Neural crest cell (in vitro differentiated cells): ENCODE measurements at regions not wholly inside any gene's neighbourhood (a gene's known extent, or its start where the extent isn't known, plus 50 kb on each side); places are given as distances from the start of the nearest gene placed in this dataset.

Source experiments
- DNase-seq: peaks from one replicate; pipeline ENCODE4 v3.0.0; 2021; ENCODE audit warnings: low read depth, mixed read lengths, low spot score
- H3K27ac Mint-ChIP-seq: one replicate; pipeline ENCODE4 v1.8.0; 2021; ENCODE audit warnings: mild to moderate bottlenecking, mixed read lengths; ENCODE audit not compliant: unreplicated experiment
- H3K27me3 Mint-ChIP-seq: 2 replicates; pipeline ENCODE4 v1.8.0; 2021; ENCODE audit warnings: low read depth, mild to moderate bottlenecking, mixed read lengths
- H3K36me3 Mint-ChIP-seq: 2 replicates; pipeline ENCODE4 v1.8.0; 2021; ENCODE audit warnings: low read depth, mild to moderate bottlenecking, mixed read lengths
- H3K4me1 Mint-ChIP-seq: 2 replicates; pipeline ENCODE4 v1.8.0; 2021; ENCODE audit warnings: mixed read lengths
- H3K4me3 Mint-ChIP-seq: one replicate; pipeline ENCODE4 v1.8.0; 2021; ENCODE audit warnings: mild to moderate bottlenecking, mixed read lengths
- H3K9me3 Mint-ChIP-seq: 2 replicates; pipeline ENCODE4 v1.8.0; 2021; ENCODE audit warnings: mixed read lengths
- CTCF ChIP-seq: fragments of 200-600 bp; sonication (generic); conservative IDR thresholded peaks from 2 replicates; pipeline ENCODE4 v1.5.0; 2021; ENCODE audit warnings: antibody characterized with exemption, mild to moderate bottlenecking

- DNase-seq: no peak
- Mint-ChIP-seq H3K27ac (no peak overlapping the region), H3K9me3 (no peaks in the 10 kb centered on the region), H3K27me3 (no peaks in the 10 kb centered on the region), H3K36me3 (no peaks in the 10 kb centered on the region), H3K4me1 (peaks cover 9% of the 10 kb centered on the region), H3K4me3 (no peak overlapping the region)
- no peak for TF ChIP-seq CTCF
Observed at GRCh38 chr2:224258059-224258458, 143.8 kb downstream of the FAM124B start.

GRCh38 chr2:224257156-224257555, 144.8 kb downstream of the FAM124B start:
- Mint-ChIP-seq H3K27ac (no peak overlapping the region), H3K9me3 (no peaks in the 10 kb centered on the region), H3K36me3 (no peaks in the 10 kb centered on the region), H3K4me3 (no peak overlapping the region), H3K4me1 (peaks cover 9% of the 10 kb centered on the region), H3K27me3 (no peaks in the 10 kb centered on the region)
- DNase-seq: no peak
- TF ChIP-seq CTCF: no peak

GRCh38 chr2:224253464-224253863, 148.4 kb downstream of the FAM124B start:
- H3K9me3 Mint-ChIP-seq: no peaks in the 10 kb centered on the region
- no peak for TF ChIP-seq CTCF
- no peaks in the 10 kb centered on the region for H3K4me1 Mint-ChIP-seq
- no peaks in the 10 kb centered on the region for H3K36me3 Mint-ChIP-seq
- no peak for DNase-seq
- no peak overlapping the region for H3K27ac Mint-ChIP-seq
- H3K27me3 Mint-ChIP-seq: no peaks in the 10 kb centered on the region
- H3K4me3 Mint-ChIP-seq: no peak overlapping the region

- TF ChIP-seq CTCF: no peak
- Mint-ChIP-seq H3K4me3 (no peak overlapping the region), H3K27me3 (no peaks in the 10 kb centered on the region), H3K4me1 (no peaks in the 10 kb centered on the region), H3K9me3 (no peaks in the 10 kb centered on the region), H3K36me3 (no peaks in the 10 kb centered on the region), H3K27ac (no peak overlapping the region)
- no peak for DNase-seq
Observed at GRCh38 chr2:224252631-224253030, 149.3 kb downstream of the FAM124B start.

- no peaks in the 10 kb centered on the region for H3K27me3 Mint-ChIP-seq
- H3K4me3 Mint-ChIP-seq: no peak overlapping the region
- no peaks in the 10 kb centered on the region for H3K4me1 Mint-ChIP-seq
- no peaks in the 10 kb centered on the region for H3K36me3 Mint-ChIP-seq
- no peak for TF ChIP-seq CTCF
- no peak overlapping the region for H3K27ac Mint-ChIP-seq
- DNase-seq: no peak
- no peaks in the 10 kb centered on the region for H3K9me3 Mint-ChIP-seq
Observed at GRCh38 chr2:224248944-224249371, 152.9 kb downstream of the FAM124B start.

GRCh38 chr2:224242561-224242960, 159.3 kb downstream of the FAM124B start:
- H3K27me3 Mint-ChIP-seq: no peaks in the 10 kb centered on the region
- H3K36me3 Mint-ChIP-seq: no peaks in the 10 kb centered on the region
- no peak overlapping the region for H3K4me3 Mint-ChIP-seq
- no peak overlapping the region for H3K27ac Mint-ChIP-seq
- no peaks in the 10 kb centered on the region for H3K4me1 Mint-ChIP-seq
- TF ChIP-seq CTCF: no peak
- H3K9me3 Mint-ChIP-seq: no peaks in the 10 kb centered on the region
- DNase-seq: no peak
